ENCODE measurements at regions not wholly inside any gene's neighbourhood (a gene's known extent, or its start where the extent isn't known, plus 50 kb on each side); places are given as distances from the start of the nearest gene placed in this dataset.
A peak's percentile ranks its signal among the peaks of the same experiment; 100 is the strongest.

DNA sequence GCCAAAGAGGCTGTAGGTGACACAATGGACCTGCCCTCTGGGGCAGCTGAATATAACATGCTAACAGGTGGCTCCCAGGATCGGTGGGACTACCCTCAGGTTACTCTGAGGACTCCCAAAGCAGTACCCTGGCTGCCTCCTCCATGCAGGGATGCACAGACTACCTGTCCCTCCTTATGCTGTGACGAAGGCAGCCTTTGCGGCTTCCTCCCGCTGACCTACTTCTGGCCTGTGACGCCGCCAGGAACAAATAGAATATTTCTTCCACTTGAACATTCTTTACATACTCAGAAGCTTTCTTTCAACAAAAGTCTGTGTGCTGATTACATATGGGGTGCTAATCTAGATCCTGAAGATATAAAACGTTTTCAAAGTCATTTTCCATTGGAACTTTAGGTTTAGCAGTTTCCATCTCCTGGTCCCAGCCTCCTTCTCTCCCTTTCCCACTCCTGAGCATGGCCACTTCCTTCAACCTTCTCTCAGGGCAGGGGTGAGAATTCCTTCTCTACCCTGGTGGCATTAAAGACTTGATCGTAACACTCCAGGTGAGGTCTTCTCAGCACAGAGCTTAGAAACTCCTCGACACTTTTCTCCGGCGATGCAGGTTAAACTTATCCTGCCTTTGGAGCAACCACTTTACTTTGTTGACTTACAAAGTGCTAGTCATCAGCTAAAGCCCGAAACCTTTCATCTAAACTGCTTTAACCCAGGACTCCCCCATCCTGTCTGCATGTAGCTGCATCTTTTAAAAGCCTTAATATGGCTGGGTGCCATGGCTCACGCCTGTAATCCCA, 58.9 kb upstream of the STK17B start:
- H3K27ac Mint-ChIP-seq, result no peak overlapping the region
- no peaks in the 10 kb centered on the region for H3K4me1 Mint-ChIP-seq
- TF ChIP-seq, protein P1, sequence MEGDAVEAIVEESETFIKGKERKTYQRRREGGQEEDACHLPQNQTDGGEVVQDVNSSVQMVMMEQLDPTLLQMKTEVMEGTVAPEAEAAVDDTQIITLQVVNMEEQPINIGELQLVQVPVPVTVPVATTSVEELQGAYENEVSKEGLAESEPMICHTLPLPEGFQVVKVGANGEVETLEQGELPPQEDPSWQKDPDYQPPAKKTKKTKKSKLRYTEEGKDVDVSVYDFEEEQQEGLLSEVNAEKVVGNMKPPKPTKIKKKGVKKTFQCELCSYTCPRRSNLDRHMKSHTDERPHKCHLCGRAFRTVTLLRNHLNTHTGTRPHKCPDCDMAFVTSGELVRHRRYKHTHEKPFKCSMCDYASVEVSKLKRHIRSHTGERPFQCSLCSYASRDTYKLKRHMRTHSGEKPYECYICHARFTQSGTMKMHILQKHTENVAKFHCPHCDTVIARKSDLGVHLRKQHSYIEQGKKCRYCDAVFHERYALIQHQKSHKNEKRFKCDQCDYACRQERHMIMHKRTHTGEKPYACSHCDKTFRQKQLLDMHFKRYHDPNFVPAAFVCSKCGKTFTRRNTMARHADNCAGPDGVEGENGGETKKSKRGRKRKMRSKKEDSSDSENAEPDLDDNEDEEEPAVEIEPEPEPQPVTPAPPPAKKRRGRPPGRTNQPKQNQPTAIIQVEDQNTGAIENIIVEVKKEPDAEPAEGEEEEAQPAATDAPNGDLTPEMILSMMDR (IDR thresholded peaks at IDR 0.05), result no peak
- no peak for DNase-seq
- no peaks in the 10 kb centered on the region for H3K9me3 Mint-ChIP-seq
- H3K36me3 Mint-ChIP-seq (ENCODE audit: low read depth), result no peaks in the 10 kb centered on the region
- H3K27me3 Mint-ChIP-seq (ENCODE audit: low read depth, poor library complexity), result no peaks in the 10 kb centered on the region
- no peak overlapping the region for H3K4me3 Mint-ChIP-seq

DNA sequence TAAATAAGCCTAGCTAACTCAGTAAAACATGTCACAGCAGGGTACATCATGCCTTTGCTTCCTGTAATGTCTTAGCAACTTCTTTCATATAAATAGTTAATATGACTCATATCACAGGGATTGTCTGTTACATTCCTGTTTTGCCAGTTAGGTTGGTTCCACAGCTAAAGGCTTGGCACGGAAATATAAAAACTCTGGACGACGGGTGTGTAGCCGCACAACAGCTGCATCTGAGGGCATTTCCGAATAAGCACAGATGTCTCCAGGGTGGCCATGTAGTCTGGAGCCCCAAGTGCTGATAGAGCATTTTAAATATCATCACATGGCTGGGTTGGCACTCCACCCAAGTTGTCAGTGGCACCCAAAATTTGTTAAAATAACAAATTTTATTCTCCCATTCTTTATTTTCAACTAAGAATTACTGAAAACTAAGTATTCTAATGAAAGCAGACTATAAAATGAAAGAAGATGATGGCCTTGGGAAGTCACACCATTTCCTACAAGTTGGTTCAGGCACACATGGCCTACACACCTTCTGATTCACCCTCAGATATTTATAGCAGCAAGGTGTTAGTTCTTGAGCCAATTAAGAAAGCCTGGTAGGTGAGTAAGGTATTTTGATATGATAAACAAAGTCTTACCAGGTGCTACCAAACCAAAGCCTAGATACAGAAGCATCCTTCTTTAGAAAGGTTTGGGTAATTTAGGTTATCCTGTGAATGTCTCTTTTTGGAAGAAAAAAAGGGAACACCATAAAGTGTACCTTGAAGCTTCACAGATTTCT, 61.8 kb upstream of the STK17B start:
- no peaks in the 10 kb centered on the region for H3K4me1 Mint-ChIP-seq
- H3K4me3 Mint-ChIP-seq, result no peak overlapping the region
- H3K27me3 Mint-ChIP-seq (ENCODE audit: low read depth, poor library complexity), result no peaks in the 10 kb centered on the region
- TF ChIP-seq, protein P1 (IDR thresholded peaks at IDR 0.05), result no peak
- no peak for DNase-seq
- H3K36me3 Mint-ChIP-seq (ENCODE audit: low read depth), result peaks cover 22% of the 10 kb centered on the region
- no peaks in the 10 kb centered on the region for H3K9me3 Mint-ChIP-seq
- no peak overlapping the region for H3K27ac Mint-ChIP-seq

DNA sequence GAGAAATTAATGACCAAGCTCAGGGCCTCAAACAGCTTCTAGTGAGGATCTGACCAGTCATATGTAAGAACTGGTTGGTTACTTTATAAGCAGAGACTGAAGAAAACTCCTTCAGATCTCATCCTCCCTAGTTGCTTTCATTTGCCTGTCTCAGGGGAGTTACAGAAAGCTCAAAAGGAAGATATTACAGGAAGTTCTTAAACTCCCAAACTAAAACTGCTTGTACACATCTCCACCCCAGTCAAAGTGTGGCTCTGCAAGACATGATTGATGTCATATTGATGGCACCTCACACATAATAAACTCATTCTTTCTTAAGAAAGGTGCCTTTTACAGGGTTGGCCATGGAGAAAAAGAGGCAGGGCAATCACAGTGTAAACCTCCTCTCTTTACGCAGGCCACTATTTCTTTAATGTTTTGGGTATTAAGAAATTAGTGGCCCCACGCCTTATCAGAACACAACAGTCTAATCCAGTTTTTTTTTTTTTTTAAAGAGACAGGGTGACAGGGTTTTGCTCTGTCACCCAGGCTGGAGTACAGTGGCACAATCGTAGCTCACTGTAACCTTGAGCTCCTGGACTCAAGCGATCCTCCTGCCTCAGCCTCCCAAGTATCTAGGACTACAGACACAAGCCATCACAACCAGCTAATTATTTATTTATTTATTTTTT, 62.6 kb upstream of the STK17B start:
- H3K9me3 Mint-ChIP-seq, result no peaks in the 10 kb centered on the region
- no peaks in the 10 kb centered on the region for H3K4me1 Mint-ChIP-seq
- no peak overlapping the region for H3K27ac Mint-ChIP-seq
- no peak overlapping the region for H3K4me3 Mint-ChIP-seq
- TF ChIP-seq, protein P1 (IDR thresholded peaks at IDR 0.05), result no peak
- DNase-seq, result no peak
- H3K27me3 Mint-ChIP-seq (ENCODE audit: low read depth, poor library complexity), result no peaks in the 10 kb centered on the region
- peaks cover 30% of the 10 kb centered on the region for H3K36me3 Mint-ChIP-seq (ENCODE audit: low read depth)

DNA sequence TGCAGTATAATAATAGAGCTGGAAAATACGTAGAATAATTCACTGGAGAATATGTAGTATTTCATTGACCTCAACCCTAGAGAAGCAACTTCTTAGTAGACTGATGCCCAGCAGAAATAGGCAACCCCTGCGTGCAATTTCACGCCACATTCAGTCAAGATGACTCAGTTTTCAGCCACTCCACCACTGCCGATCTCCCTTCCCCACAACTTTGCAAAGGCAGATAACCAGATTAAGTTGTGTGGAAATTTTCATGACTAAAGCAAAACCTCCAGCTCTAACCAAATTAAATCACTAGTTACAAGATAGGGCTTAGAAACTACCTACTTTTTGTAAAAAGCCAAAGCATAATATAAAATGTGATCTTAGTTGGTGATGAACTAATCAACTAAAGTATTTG, 63.3 kb upstream of the STK17B start:
- Mint-ChIP-seq H3K4me3 (no peak overlapping the region), H3K27ac (peak overlapping the region; percentile 29), H3K4me1 (peaks cover 2% of the 10 kb centered on the region), H3K9me3 (no peaks in the 10 kb centered on the region), H3K36me3 (ENCODE audit: low read depth) (peaks cover 36% of the 10 kb centered on the region), H3K27me3 (ENCODE audit: low read depth, poor library complexity) (no peaks in the 10 kb centered on the region)
- no peak for DNase-seq
- TF ChIP-seq, protein P1 (IDR thresholded peaks at IDR 0.05), result no peak

- Mint-ChIP-seq H3K27ac (no peak overlapping the region), H3K27me3 (ENCODE audit: low read depth, poor library complexity) (peaks cover 2% of the 10 kb centered on the region), H3K4me1 (peaks cover 5% of the 10 kb centered on the region), H3K36me3 (ENCODE audit: low read depth) (peaks cover 39% of the 10 kb centered on the region), H3K4me3 (no peak overlapping the region), H3K9me3 (no peaks in the 10 kb centered on the region)
- no peak for DNase-seq
- TF ChIP-seq, protein P1 (IDR thresholded peaks at IDR 0.05), result no peak
These were observed 67.5 kb upstream of the STK17B start for GRCh38 chr2:196238836-196239380.
